ENCODE measurements at regions not wholly inside any gene's neighbourhood (a gene's known extent, or its start where the extent isn't known, plus 50 kb on each side); places are given as distances from the start of the nearest gene placed in this dataset.

GRCh38 chr18:29181151-29181901 lies 1004.4 kb upstream of the CDH2 start:
- no peak for FAIRE-seq

- no peak for FAIRE-seq
These were observed 999.8 kb upstream of the CDH2 start for GRCh38 chr18:29176681-29177080.

GRCh38 chr18:29174891-29175290 lies 998.0 kb upstream of the CDH2 start:
- FAIRE-seq, result no peak

- FAIRE-seq, result no peak
These were observed 995.8 kb upstream of the CDH2 start for GRCh38 chr18:29172756-29173067.

- no peak for FAIRE-seq
These were observed 995.2 kb upstream of the CDH2 start for GRCh38 chr18:29171892-29172755.

- no peak for FAIRE-seq
These were observed 992.7 kb upstream of the CDH2 start for GRCh38 chr18:29169599-29169998.

- no peak for FAIRE-seq
These were observed 988.2 kb upstream of the CDH2 start for GRCh38 chr18:29164993-29165599.

- FAIRE-seq, result no peak
These were observed 987.2 kb upstream of the CDH2 start for GRCh38 chr18:29164020-29164706.

- FAIRE-seq, result no peak
These were observed 986.7 kb upstream of the CDH2 start for GRCh38 chr18:29163596-29163995.

GRCh38 chr18:29161429-29161828 lies 984.5 kb upstream of the CDH2 start:
- FAIRE-seq, result no peak

GRCh38 chr18:29160170-29160569 lies 983.2 kb upstream of the CDH2 start:
- no peak for FAIRE-seq

- no peak for FAIRE-seq
These were observed 981.0 kb upstream of the CDH2 start for GRCh38 chr18:29157905-29158304.

GRCh38 chr18:29157057-29157780 lies 980.3 kb upstream of the CDH2 start:
- FAIRE-seq, result no peak

- no peak for FAIRE-seq
These were observed 979.6 kb upstream of the CDH2 start for GRCh38 chr18:29156531-29156930.

GRCh38 chr18:29154758-29155725 lies 978.1 kb upstream of the CDH2 start:
- FAIRE-seq, result no peak

GRCh38 chr18:29154196-29154757 lies 977.3 kb upstream of the CDH2 start:
- FAIRE-seq, result no peak

- FAIRE-seq, result no peak
These were observed 976.2 kb upstream of the CDH2 start for GRCh38 chr18:29153091-29153490.

- no peak for FAIRE-seq
These were observed 971.0 kb upstream of the CDH2 start for GRCh38 chr18:29147944-29148343.

GRCh38 chr18:29146068-29146467 lies 969.1 kb upstream of the CDH2 start:
- no peak for FAIRE-seq

GRCh38 chr18:29140590-29140989 lies 963.7 kb upstream of the CDH2 start:
- FAIRE-seq, result no peak
